ENCODE measurements at regions not wholly inside any gene's neighbourhood (a gene's known extent, or its start where the extent isn't known, plus 50 kb on each side); places are given as distances from the start of the nearest gene placed in this dataset.

DNA sequence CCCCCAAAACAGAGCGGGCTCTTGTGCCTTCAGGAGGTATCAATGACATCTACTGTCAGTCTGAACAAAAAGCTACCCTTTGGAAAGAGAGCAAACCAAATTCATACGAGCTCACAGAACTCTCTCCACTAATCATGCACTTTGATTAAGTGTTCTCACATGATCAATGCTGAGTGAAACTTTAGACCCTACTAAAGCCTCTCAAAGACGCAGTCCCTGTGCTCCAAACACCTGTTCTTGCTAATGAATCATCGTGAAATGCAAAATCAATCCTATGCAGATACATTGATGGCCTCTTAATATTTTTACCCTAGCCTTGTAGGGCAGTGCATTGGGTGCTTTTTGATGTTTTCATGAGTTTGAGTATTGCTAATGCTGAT, 113.4 kb downstream of the ZBTB18 start:
- Histone ChIP-seq H3K4me1 (ENCODE audit: control insufficient read depth, insufficient read depth, low read length) (peaks cover 10% of the 10 kb centered on the region), H3K36me3 (ENCODE audit: control insufficient read depth in 2 of 2, insufficient read depth in 1 of 2, low read length in 2 of 2) (no peaks in the 10 kb centered on the region), H3K9me3 (ENCODE audit: control insufficient read depth, insufficient read depth, low read depth, low read length) (no peaks in the 10 kb centered on the region), H3K4me3 (ENCODE audit: low read depth, low read length) (no peak overlapping the region), H3K27ac (ENCODE audit: extremely low read depth, low read depth, low read length) (no peak overlapping the region)
- ChIA-PET POLR2A (no interaction called here), CTCF (interaction anchor here (0.6 to 1.5 kb wide), 4 partner anchors 47 to 920 kb away, joined by 3 to 4 read pairs (median 3); no protein-coding TSS in a partner anchor)
- TF ChIP-seq, protein P1, sequence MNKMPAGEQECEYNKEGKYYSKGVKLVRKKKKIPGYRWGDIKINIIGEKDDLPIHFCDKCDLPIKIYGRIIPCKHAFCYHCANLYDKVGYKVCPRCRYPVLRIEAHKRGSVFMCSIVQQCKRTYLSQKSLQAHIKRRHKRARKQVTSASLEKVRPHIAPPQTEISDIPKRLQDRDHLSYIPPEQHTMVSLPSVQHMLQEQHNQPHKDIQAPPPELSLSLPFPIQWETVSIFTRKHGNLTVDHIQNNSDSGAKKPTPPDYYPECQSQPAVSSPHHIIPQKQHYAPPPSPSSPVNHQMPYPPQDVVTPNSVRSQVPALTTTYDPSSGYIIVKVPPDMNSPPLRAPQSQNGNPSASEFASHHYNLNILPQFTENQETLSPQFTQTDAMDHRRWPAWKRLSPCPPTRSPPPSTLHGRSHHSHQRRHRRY (tag by site-specific recombination; IDR thresholded peaks at IDR 0.05): no peak
- no peak for TF ChIP-seq ZNF654 (tag by site-specific recombination; IDR thresholded peaks at IDR 0.05; ENCODE audit: low read depth)
- no peak for TF ChIP-seq SCRT1 (tag by site-specific recombination; IDR thresholded peaks at IDR 0.05; ENCODE audit: borderline replicate concordance)
- TF ChIP-seq ZNF530 (tag by site-specific recombination; IDR thresholded peaks at IDR 0.05; ENCODE audit: low read depth): no peak
- no peak for TF ChIP-seq ZFP41 (tag by site-specific recombination; IDR thresholded peaks at IDR 0.05; ENCODE audit: borderline replicate concordance)
- no peak for TF ChIP-seq ZNF600 (tag by site-specific recombination; IDR thresholded peaks at IDR 0.05)
- no peak for TF ChIP-seq SCRT2 (tag by site-specific recombination; IDR thresholded peaks at IDR 0.05)

DNA sequence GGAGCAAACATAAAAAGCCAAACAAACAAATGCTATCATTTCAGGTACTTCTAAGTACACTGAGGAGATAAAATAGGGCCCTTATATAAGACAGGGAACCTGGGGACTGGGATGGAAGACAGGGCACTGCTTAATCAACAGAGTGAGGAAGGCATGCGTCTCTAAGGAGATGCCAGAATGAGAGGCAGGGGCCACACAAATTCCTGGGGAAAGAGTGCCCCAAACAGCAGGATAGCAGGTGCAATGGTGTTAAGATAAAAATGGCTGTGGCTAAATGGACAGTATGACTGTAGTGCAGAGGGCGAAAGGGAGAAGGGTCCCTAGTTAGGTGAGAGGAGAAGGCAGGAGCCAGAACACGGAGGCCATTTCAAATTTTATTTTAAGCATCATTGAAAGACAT, 113.9 kb downstream of the ZBTB18 start:
- Histone ChIP-seq H3K9me3 (ENCODE audit: control insufficient read depth, insufficient read depth, low read depth, low read length) (no peaks in the 10 kb centered on the region), H3K36me3 (ENCODE audit: control insufficient read depth in 2 of 2, insufficient read depth in 1 of 2, low read length in 2 of 2) (no peaks in the 10 kb centered on the region), H3K27ac (ENCODE audit: extremely low read depth, low read depth, low read length) (no peak overlapping the region), H3K4me1 (ENCODE audit: control insufficient read depth, insufficient read depth, low read length) (peaks cover 10% of the 10 kb centered on the region), H3K4me3 (ENCODE audit: low read depth, low read length) (no peak overlapping the region)
- POLR2A ChIA-PET: interaction anchor here (1.5 kb wide), 1 partner anchor 117 kb away, joined by 8 read pairs; no protein-coding TSS in a partner anchor
- CTCF ChIA-PET: interaction anchor here (0.6 to 1.5 kb wide), 2 partner anchors 47 to 921 kb away, joined by 3 to 4 read pairs; no protein-coding TSS in a partner anchor
- TF ChIP-seq ZBTB20 (tag by site-specific recombination; IDR thresholded peaks at IDR 0.05) (no peak), ZEB2 (tag by site-specific recombination; IDR thresholded peaks at IDR 0.05) (no peak)

DNA sequence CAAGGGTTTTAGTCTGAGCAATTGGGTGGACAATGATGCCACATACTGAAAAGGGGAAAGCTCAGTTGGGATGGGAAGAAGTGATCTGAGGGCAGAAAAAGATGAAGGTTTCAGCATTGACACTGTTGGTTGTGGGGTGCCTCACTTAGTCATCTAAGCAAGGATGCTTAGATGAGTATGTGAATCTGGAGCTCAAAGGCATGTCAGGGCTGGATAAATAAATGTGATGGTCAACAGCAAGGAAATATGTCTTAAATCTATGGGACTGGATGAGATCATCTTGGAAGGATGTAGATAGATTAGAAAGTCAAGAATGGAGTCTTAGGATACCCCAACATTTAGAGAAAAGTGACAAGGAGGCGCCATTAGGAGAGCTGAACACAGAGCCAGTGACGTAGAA, 114.6 kb downstream of the ZBTB18 start:
- ChIA-PET CTCF (interaction anchor here (1.5 kb wide), 1 partner anchor 46 kb away, joined by 4 read pairs; no protein-coding TSS in a partner anchor), POLR2A (interaction anchor here (1.5 kb wide), 1 partner anchor 118 kb away, joined by 8 read pairs; no protein-coding TSS in a partner anchor)
- Histone ChIP-seq H3K4me3 (ENCODE audit: low read depth, low read length) (no peak overlapping the region), H3K27ac (ENCODE audit: extremely low read depth, low read depth, low read length) (no peak overlapping the region), H3K36me3 (ENCODE audit: control insufficient read depth in 2 of 2, insufficient read depth in 1 of 2, low read length in 2 of 2) (no peaks in the 10 kb centered on the region), H3K4me1 (ENCODE audit: control insufficient read depth, insufficient read depth, low read length) (peaks cover 10% of the 10 kb centered on the region), H3K9me3 (ENCODE audit: control insufficient read depth, insufficient read depth, low read depth, low read length) (no peaks in the 10 kb centered on the region)
- TF ChIP-seq ZSCAN16 (tag by site-specific recombination; IDR thresholded peaks at IDR 0.05) (no peak), ZNF114 (tag by site-specific recombination; IDR thresholded peaks at IDR 0.05) (no peak), SCRT1 (tag by site-specific recombination; IDR thresholded peaks at IDR 0.05; ENCODE audit: borderline replicate concordance) (no peak), ZNF76 (tag by site-specific recombination; IDR thresholded peaks at IDR 0.05; ENCODE audit: borderline replicate concordance, low read depth) (no peak)
- TF ChIP-seq, protein P2, sequence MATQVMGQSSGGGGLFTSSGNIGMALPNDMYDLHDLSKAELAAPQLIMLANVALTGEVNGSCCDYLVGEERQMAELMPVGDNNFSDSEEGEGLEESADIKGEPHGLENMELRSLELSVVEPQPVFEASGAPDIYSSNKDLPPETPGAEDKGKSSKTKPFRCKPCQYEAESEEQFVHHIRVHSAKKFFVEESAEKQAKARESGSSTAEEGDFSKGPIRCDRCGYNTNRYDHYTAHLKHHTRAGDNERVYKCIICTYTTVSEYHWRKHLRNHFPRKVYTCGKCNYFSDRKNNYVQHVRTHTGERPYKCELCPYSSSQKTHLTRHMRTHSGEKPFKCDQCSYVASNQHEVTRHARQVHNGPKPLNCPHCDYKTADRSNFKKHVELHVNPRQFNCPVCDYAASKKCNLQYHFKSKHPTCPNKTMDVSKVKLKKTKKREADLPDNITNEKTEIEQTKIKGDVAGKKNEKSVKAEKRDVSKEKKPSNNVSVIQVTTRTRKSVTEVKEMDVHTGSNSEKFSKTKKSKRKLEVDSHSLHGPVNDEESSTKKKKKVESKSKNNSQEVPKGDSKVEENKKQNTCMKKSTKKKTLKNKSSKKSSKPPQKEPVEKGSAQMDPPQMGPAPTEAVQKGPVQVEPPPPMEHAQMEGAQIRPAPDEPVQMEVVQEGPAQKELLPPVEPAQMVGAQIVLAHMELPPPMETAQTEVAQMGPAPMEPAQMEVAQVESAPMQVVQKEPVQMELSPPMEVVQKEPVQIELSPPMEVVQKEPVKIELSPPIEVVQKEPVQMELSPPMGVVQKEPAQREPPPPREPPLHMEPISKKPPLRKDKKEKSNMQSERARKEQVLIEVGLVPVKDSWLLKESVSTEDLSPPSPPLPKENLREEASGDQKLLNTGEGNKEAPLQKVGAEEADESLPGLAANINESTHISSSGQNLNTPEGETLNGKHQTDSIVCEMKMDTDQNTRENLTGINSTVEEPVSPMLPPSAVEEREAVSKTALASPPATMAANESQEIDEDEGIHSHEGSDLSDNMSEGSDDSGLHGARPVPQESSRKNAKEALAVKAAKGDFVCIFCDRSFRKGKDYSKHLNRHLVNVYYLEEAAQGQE (tag by site-specific recombination; IDR thresholded peaks at IDR 0.05): no peak
